AG04450 (cell line): ENCODE measurements at regions not wholly inside any gene's neighbourhood (a gene's known extent, or its start where the extent isn't known, plus 50 kb on each side); places are given as distances from the start of the nearest gene placed in this dataset.

Experiments used
- CTCF ChIA-PET: fragments of 300-600, 350-600 bp; formaldehyde crosslinking; extraction: SDS; loops from one replicate; lab custom pipeline; 2022; ENCODE audit warnings: antibody characterized with exemption, inconsistent platforms; lab: Charles Lee
- POLR2A ChIA-PET: fragments of 350-600 bp; formaldehyde crosslinking; extraction: SDS; loops from one replicate; lab custom pipeline; 2021; ENCODE audit warnings: antibody characterized with exemption, inconsistent platforms; lab: Yijun Ruan, JAX
- DNase-seq: peaks from one replicate; pipeline ENCODE4 v3.0.0-alpha.2; 2011; ENCODE audit warnings: low read depth, low spot score
- H3K27ac ChIP-seq: one replicate; pipeline ENCODE4 v1.5.1; 2012; ENCODE audit warnings: low read depth, low read length, control low read depth
- H3K27me3 ChIP-seq: one replicate; pipeline ENCODE4 v1.6.0; 2012; ENCODE audit warnings: low read length; ENCODE audit not compliant: control insufficient read depth, insufficient read depth
- H3K4me3 ChIP-seq: 2 replicates; pipeline ENCODE4 v1.5.1; 2011; ENCODE audit warnings: mild to moderate bottlenecking, low read depth, low read length, control low read depth
- H3K9me3 ChIP-seq: 2 replicates; pipeline ENCODE4 v1.5.1; 2012; ENCODE audit warnings: low read length; ENCODE audit not compliant: control insufficient read depth, insufficient read depth
- CTCF ChIP-seq: IDR thresholded peaks from 2 replicates; pipeline ENCODE4 v1.5.1; 2011; ENCODE audit warnings: low read depth, low read length, control low read depth, inconsistent platforms

- DNase-seq, result no peak
- TF ChIP-seq CTCF, result no peak
- Histone ChIP-seq H3K27ac (no peak overlapping the region), H3K4me3 (no peak overlapping the region), H3K9me3 (no peaks in the 10 kb centered on the region), H3K27me3 (no peaks in the 10 kb centered on the region)
- CTCF ChIA-PET, result interaction anchor here (0.9 to 1.2 kb wide), 2 partner anchors 12 to 26 kb away, joined by 3 to 4 read pairs; no protein-coding TSS in a partner anchor
- POLR2A ChIA-PET, result no interaction called here
These were observed 295.6 kb downstream of the S1PR1 start for GRCh38 chr1:101532377-101532776.

- ChIA-PET CTCF (interaction anchor here (2.8 kb wide), 1 partner anchor 28 kb away, joined by 12 read pairs; no protein-coding TSS in a partner anchor), POLR2A (no interaction called here)
- no peak for TF ChIP-seq CTCF
- Histone ChIP-seq H3K27ac (no peak overlapping the region), H3K4me3 (no peak overlapping the region), H3K27me3 (no peaks in the 10 kb centered on the region), H3K9me3 (no peaks in the 10 kb centered on the region)
- DNase-seq, result no peak
These were observed 303.3 kb downstream of the S1PR1 start for GRCh38 chr1:101540161-101540560.

GRCh38 chr1:101546885-101547284 is 310.1 kb downstream of the S1PR1 start:
- CTCF ChIA-PET, result no interaction called here
- TF ChIP-seq CTCF, result no peak
- POLR2A ChIA-PET, result no interaction called here
- no peaks in the 10 kb centered on the region for H3K27me3 ChIP-seq
- no peak overlapping the region for H3K27ac ChIP-seq
- no peaks in the 10 kb centered on the region for H3K9me3 ChIP-seq
- no peak overlapping the region for H3K4me3 ChIP-seq
- no peak for DNase-seq

- ChIA-PET CTCF (interaction anchor here (1.2 kb wide), 1 partner anchor 41 kb away, joined by 4 read pairs; no protein-coding TSS in a partner anchor), POLR2A (no interaction called here)
- no peaks in the 10 kb centered on the region for H3K27me3 ChIP-seq
- DNase-seq, result no peak
- TF ChIP-seq CTCF, result no peak
- no peaks in the 10 kb centered on the region for H3K9me3 ChIP-seq
- H3K27ac ChIP-seq, result no peak overlapping the region
- no peak overlapping the region for H3K4me3 ChIP-seq
These were observed 310.5 kb downstream of the S1PR1 start for GRCh38 chr1:101547357-101547756.

- POLR2A ChIA-PET, result no interaction called here
- no peaks in the 10 kb centered on the region for H3K9me3 ChIP-seq
- H3K4me3 ChIP-seq, result no peak overlapping the region
- no peak overlapping the region for H3K27ac ChIP-seq
- no peak for DNase-seq
- CTCF ChIA-PET, result interaction anchor here (1.2 kb wide), 1 partner anchor 42 kb away, joined by 4 read pairs; no protein-coding TSS in a partner anchor
- no peaks in the 10 kb centered on the region for H3K27me3 ChIP-seq
- TF ChIP-seq CTCF, result no peak
These were observed 311.6 kb downstream of the S1PR1 start for GRCh38 chr1:101548376-101548775.
